HEK293T (cell line): ENCODE measurements at regions not wholly inside any gene's neighbourhood (a gene's known extent, or its start where the extent isn't known, plus 50 kb on each side); places are given as distances from the start of the nearest gene placed in this dataset.

Experiments used
- BHLHE40 ChIP-seq: fragments of 450-650 bp; IDR thresholded peaks from 2 replicates; pipeline ENCODE4 v1.6.1; 2016; ENCODE audit warnings: mild to moderate bottlenecking, moderate library complexity, borderline replicate concordance
- CTBP1 ChIP-seq: fragments of 450-650 bp; IDR thresholded peaks from 2 replicates; pipeline ENCODE4 v1.6.1; 2016; ENCODE audit warnings: borderline replicate concordance
- ELF4 ChIP-seq: fragments of 450-650 bp; IDR thresholded peaks from 2 replicates; pipeline ENCODE4 v1.6.1; 2017; ENCODE audit warnings: antibody characterized with exemption
- FOXM1 ChIP-seq: fragments of 450-650 bp; IDR thresholded peaks from 2 replicates; pipeline ENCODE4 v1.6.1; 2017; ENCODE audit warnings: mild to moderate bottlenecking, borderline replicate concordance
- HDGF ChIP-seq: fragments of 450-650 bp; IDR thresholded peaks from 2 replicates; pipeline ENCODE4 v1.6.1; 2017; ENCODE audit warnings: antibody characterized with exemption, borderline replicate concordance
- SP1 ChIP-seq: fragments of 450-650 bp; IDR thresholded peaks from 2 replicates; pipeline ENCODE4 v1.6.1; 2017

GRCh38 chr5:130773813-130774212 lies 391.2 kb downstream of the HINT1 start:
- no peak for TF ChIP-seq SP1
- no peak for TF ChIP-seq FOXM1
- no peak for TF ChIP-seq HDGF
- no peak for TF ChIP-seq CTBP1
- TF ChIP-seq BHLHE40: no peak
- no peak for TF ChIP-seq ELF4
